Spleen (tissue), 11 donors: ENCODE measurements at regions not wholly inside any gene's neighbourhood (a gene's known extent, or its start where the extent isn't known, plus 50 kb on each side); places are given as distances from the start of the nearest gene placed in this dataset.

Experiments
- DNase-seq: peaks from one replicate; pipeline ENCODE4 v3.0.0-alpha.2; 2020
- H3K27ac ChIP-seq, 8 donors: fragments of 200-600 bp; sonication (generic) in 7 of 8; 1 replicate in 4 of 8; 2 replicates in 4 of 8; pipeline versions ENCODE4 v1.5.0 to v1.8.0; 2016 to 2021; ENCODE audit warnings: inconsistent platforms in 4 of 8, mild to moderate bottlenecking in 4 of 8, moderate library complexity in 1 of 8
- H3K27me3 ChIP-seq, 7 donors: fragments of 200-600 bp; sonication (generic) in 6 of 7; replicated peaks in 1 of 7; 1 replicate in 4 of 7; 2 replicates in 3 of 7; pipeline versions ENCODE4 v1.5.0 to v1.8.0; 2016 to 2021; ENCODE audit warnings: inconsistent platforms in 3 of 7, mild to moderate bottlenecking in 1 of 7
- H3K36me3 ChIP-seq, 6 donors: fragments of 200-600 bp; sonication (generic) in 5 of 6; 1 replicate in 4 of 6; 2 replicates in 2 of 6; pipeline versions ENCODE4 v1.5.0 to v1.8.0; 2016 to 2021; ENCODE audit warnings: inconsistent platforms in 2 of 6
- H3K4me1 ChIP-seq, 6 donors: fragments of 200-600 bp; sonication (generic) in 5 of 6; 1 replicate in 3 of 6; 2 replicates in 3 of 6; pipeline versions ENCODE4 v1.5.0 to v1.8.0; 2016 to 2021; ENCODE audit warnings: inconsistent platforms in 3 of 6
- H3K4me3 ChIP-seq, 8 donors: fragments of 200-600 bp; sonication (generic) in 7 of 8; 1 replicate in 4 of 8; 2 replicates in 4 of 8; pipeline versions ENCODE4 v1.5.0 to v1.8.0; 2016 to 2021; ENCODE audit warnings: inconsistent platforms in 4 of 8, mild to moderate bottlenecking in 4 of 8, moderate library complexity in 2 of 8
- H3K9me3 ChIP-seq, 8 donors: fragments of 200-600 bp; sonication (generic) in 7 of 8; 1 replicate in 4 of 8; 2 replicates in 4 of 8; pipeline versions ENCODE4 v1.5.0 to v1.8.0; 2016 to 2021; ENCODE audit warnings: inconsistent platforms in 4 of 8
- POLR2A ChIP-seq, 3 donors: fragments of 450-650 bp; IDR thresholded peaks; one replicate each; pipeline ENCODE4 v1.5.1; 2017; ENCODE audit warnings: antibody characterized with exemption in 3 of 3, mild to moderate bottlenecking in 1 of 3
- POLR2AphosphoS5 ChIP-seq, 3 donors: sonication (generic); formaldehyde crosslinking; IDR thresholded peaks; one replicate each; pipeline ENCODE4 v1.5.1; 2017; ENCODE audit warnings: antibody characterized with exemption in 3 of 3
- WGBS, 5 donors: extraction: QIAGEN DNeasy Blood & Tissue Kit in 3 of 5; methylation state at CpG; one replicate each; pipeline versions ENCODE4 v1.1.5 to v1.1.7; 2013 to 2018; 5-methylcytosine and 5-hydroxymethylcytosine counted together
- intact Hi-C: fragments of 100-400 bp; cut with DNase I; formaldehyde crosslinking; loops from one replicate; pipeline ENCODE4 v1.15.0; 2023; ENCODE audit warnings: low total_unique reads
- TF ChIP-seq, protein P1 (sequence below), 11 experiments: fragments of 200-600 bp in 7 of 11; fragments of 450-650 bp in 4 of 11; sonication (generic) in 4 of 11; IDR thresholded peaks in 8 of 11; conservative IDR thresholded peaks in 3 of 11; 1 replicate in 7 of 11; 2 replicates in 4 of 11; pipeline versions ENCODE4 v1.4.0 to v1.8.0; 2016 to 2021; ENCODE audit warnings: antibody characterized with exemption in 11 of 11, inconsistent platforms in 4 of 11, mild to moderate bottlenecking in 1 of 11
- donor health status: healthy with polysubstance abuse.
- donor health status: DM: no; HTN: no; CAD: no; lungs with moderate emphysema.
- donor health status: DM: no; HTN: no; CAD: no.
- donor health status: Bipolar disorder and iron deficiency.
- donor health status: healthy.
- donor health status: DM: no; HTN: no; CAD: no.
- donor health status: DM: yes; HTN: yes; CAD: no.

DNA sequence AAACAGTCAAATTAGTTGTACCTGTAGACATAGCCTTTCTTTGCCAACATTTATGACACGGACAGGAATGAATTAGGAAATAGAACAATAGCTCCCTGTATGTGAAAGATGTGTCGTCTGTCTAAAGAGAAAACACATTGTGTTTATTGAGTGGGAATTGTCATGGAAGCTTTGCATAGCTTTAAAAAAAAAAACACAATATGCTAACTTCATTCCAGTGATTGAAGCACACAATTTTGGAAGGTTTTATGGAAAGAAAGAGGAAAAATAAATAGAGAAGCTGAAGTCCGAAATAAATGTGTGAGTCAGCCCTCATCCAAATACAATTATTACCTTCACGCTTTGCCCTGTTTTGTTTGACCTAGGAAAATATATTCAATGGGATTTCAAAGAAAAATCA is 1095.7 kb downstream of the TSN start:
- 85 to 89% (median 87%) methylated on average over 4 of the region's 4 CpGs for WGBS, 5 donors
- H3K36me3 ChIP-seq: no peaks in the 10 kb centered on the region
- TF ChIP-seq POLR2AphosphoS5 (IDR thresholded peaks at IDR 0.05): no peak
- TF ChIP-seq, protein P1, sequence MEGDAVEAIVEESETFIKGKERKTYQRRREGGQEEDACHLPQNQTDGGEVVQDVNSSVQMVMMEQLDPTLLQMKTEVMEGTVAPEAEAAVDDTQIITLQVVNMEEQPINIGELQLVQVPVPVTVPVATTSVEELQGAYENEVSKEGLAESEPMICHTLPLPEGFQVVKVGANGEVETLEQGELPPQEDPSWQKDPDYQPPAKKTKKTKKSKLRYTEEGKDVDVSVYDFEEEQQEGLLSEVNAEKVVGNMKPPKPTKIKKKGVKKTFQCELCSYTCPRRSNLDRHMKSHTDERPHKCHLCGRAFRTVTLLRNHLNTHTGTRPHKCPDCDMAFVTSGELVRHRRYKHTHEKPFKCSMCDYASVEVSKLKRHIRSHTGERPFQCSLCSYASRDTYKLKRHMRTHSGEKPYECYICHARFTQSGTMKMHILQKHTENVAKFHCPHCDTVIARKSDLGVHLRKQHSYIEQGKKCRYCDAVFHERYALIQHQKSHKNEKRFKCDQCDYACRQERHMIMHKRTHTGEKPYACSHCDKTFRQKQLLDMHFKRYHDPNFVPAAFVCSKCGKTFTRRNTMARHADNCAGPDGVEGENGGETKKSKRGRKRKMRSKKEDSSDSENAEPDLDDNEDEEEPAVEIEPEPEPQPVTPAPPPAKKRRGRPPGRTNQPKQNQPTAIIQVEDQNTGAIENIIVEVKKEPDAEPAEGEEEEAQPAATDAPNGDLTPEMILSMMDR (IDR thresholded peaks at IDR 0.05 in 8 of 11, conservative IDR thresholded peaks at IDR 0.05 in 3 of 11): no peak
- no peak for TF ChIP-seq POLR2A (IDR thresholded peaks at IDR 0.05)
- no peaks in the 10 kb centered on the region for H3K4me1 ChIP-seq
- no peaks in the 10 kb centered on the region for H3K9me3 ChIP-seq
- intact Hi-C loops: no loop called here
- H3K4me3 ChIP-seq: no peak overlapping the region
- no peaks in the 10 kb centered on the region for H3K27me3 ChIP-seq
- no peak for DNase-seq
- H3K27ac ChIP-seq: no peak overlapping the region

DNA sequence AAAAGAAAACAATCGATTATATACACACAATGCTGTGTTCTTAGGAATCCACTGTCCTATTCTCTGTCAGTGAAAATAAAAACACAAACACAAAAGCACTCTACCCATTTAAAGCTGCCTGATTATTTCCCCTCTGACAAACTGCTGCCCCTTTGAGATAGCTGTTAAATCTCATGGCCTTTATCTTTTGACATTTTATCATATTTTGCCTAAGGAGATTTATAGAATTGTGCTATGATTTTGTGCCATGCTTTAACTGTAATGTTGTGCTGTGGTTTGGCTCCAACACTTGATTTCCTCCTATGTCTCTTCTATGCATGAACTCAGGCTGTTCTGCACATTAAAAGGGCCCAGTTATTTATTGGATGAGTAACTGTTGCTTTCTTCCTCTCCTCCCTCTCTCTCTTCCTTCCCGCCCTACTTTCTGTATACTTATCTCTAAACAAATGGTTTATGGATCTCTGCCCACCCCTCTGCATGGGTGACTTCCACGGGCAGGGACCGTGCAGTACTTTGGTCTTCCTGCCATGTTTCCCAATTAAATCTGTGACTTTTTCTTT is 1096.6 kb downstream of the TSN start:
- Histone ChIP-seq H3K4me3 (no peak overlapping the region), H3K27me3 (no peaks in the 10 kb centered on the region), H3K4me1 (no peaks in the 10 kb centered on the region), H3K36me3 (no peaks in the 10 kb centered on the region), H3K27ac (no peak overlapping the region), H3K9me3 (no peaks in the 10 kb centered on the region)
- no peak for DNase-seq
- TF ChIP-seq POLR2AphosphoS5 (IDR thresholded peaks at IDR 0.05) (no peak), POLR2A (IDR thresholded peaks at IDR 0.05) (no peak)
- TF ChIP-seq, protein P1 (IDR thresholded peaks at IDR 0.05 in 8 of 11, conservative IDR thresholded peaks at IDR 0.05 in 3 of 11): no peak
- 44 to 72% (median 49%) methylated on average over 4 of the region's 4 CpGs for WGBS, 5 donors
- intact Hi-C loops: no loop called here

DNA sequence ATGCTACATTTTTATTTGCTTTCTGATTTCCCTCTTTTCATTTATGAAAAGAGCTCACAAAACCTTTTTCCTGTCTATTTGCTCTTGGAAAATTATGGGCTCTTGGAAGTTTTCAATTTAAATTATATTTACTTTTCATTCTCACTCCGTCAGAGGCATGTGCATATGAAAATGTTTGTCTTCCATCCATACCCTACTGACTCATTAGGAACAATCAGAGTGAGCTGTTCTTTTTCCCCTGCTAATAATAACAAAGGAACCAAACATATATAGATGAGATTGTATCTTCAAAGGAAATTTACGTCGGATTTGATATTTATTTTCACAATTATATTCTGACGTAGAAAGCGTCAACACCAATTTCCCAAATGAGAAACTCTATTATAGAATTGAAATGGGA is 1101.2 kb downstream of the TSN start:
- intact Hi-C loops: no loop called here
- 91 to 96% (median 92%) methylated on average over 5 of the region's 5 CpGs for WGBS, 5 donors
- DNase-seq: no peak
- Histone ChIP-seq H3K9me3 (peaks cover 0 to 3% (median 0%) of the 10 kb centered on the region in 8 donors), H3K27ac (no peak overlapping the region), H3K4me1 (no peaks in the 10 kb centered on the region), H3K4me3 (no peak overlapping the region), H3K27me3 (no peaks in the 10 kb centered on the region), H3K36me3 (no peaks in the 10 kb centered on the region)
- TF ChIP-seq, protein P1 (IDR thresholded peaks at IDR 0.05 in 8 of 11, conservative IDR thresholded peaks at IDR 0.05 in 3 of 11): no peak
- TF ChIP-seq POLR2AphosphoS5 (IDR thresholded peaks at IDR 0.05) (no peak), POLR2A (IDR thresholded peaks at IDR 0.05) (no peak)

DNA sequence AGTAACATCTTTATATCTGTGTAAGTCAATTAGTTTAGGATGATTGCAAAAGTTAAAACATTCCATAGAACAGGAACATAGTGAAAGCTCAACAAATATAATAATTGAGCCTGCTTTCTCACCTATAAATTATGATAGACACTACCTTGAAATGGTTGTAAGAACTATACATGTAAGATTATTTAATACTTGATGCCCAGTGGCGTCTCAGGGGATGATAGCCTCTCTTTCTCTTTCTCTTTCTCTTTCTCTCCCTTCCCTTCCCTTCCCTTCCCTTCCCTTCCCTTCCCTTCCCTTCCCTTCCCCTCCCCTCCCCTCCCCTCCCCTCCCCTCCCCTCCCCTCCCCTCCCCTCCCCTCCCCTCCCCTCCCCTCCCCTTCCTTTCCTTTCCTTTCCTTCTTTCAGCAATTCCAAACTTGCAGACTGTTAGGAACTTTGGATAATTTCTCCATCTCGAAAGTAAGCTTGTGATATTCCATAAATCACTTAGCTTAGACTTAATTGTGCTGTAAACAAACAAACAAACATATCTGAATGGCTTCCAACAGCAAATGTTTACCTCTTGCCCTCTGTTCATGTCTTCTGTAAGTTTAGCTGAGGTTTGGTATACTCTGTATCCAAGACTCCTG is 1102.7 kb downstream of the TSN start:
- no peaks in the 10 kb centered on the region for H3K4me1 ChIP-seq
- intact Hi-C loops: no loop called here
- H3K27ac ChIP-seq: no peak overlapping the region
- no peak overlapping the region for H3K4me3 ChIP-seq
- H3K27me3 ChIP-seq: no peaks in the 10 kb centered on the region
- DNase-seq: no peak
- no peaks in the 10 kb centered on the region for H3K36me3 ChIP-seq
- H3K9me3 ChIP-seq: peaks cover 0 to 3% (median 0%) of the 10 kb centered on the region in 8 donors
- TF ChIP-seq, protein P1 (IDR thresholded peaks at IDR 0.05 in 8 of 11, conservative IDR thresholded peaks at IDR 0.05 in 3 of 11): no peak
- no peak for TF ChIP-seq POLR2A (IDR thresholded peaks at IDR 0.05)
- no peak for TF ChIP-seq POLR2AphosphoS5 (IDR thresholded peaks at IDR 0.05)
- WGBS, 5 donors: 75 to 90% (median 83%) methylated on average over 2 of the region's 2 CpGs
